Progenitor cell of endocrine pancreas (in vitro differentiated cells): ENCODE measurements at regions not wholly inside any gene's neighbourhood (a gene's known extent, or its start where the extent isn't known, plus 50 kb on each side); places are given as distances from the start of the nearest gene placed in this dataset.
"Not testable (repeated sequence)": the region's sequence is repeated elsewhere in the genome, so short reads cannot be mapped to it uniquely, and the experiment has no call there.

Experiments used
- DNase-seq: peaks from one replicate; pipeline ENCODE4 v3.0.0; 2021; ENCODE audit warnings: low spot score; ENCODE audit not compliant: unreplicated experiment
- H3K27ac Mint-ChIP-seq: 2 replicates; pipeline ENCODE4 v1.8.0; 2021; ENCODE audit warnings: mild to moderate bottlenecking, moderate library complexity, mixed read lengths
- H3K27me3 Mint-ChIP-seq: 2 replicates; pipeline ENCODE4 v1.8.0; 2021; ENCODE audit warnings: mixed read lengths
- H3K36me3 Mint-ChIP-seq: 2 replicates; pipeline ENCODE4 v1.8.0; 2022; ENCODE audit warnings: mixed read lengths; ENCODE audit not compliant: insufficient read depth
- H3K4me1 Mint-ChIP-seq: 2 replicates; pipeline ENCODE4 v1.8.0; 2021; ENCODE audit warnings: low read depth, mixed read lengths
- H3K4me3 Mint-ChIP-seq: 2 replicates; pipeline ENCODE4 v1.8.0; 2021; ENCODE audit warnings: low read depth, mild to moderate bottlenecking, moderate library complexity, mixed read lengths
- H3K9me3 Mint-ChIP-seq: 2 replicates; pipeline ENCODE4 v1.8.0; 2021; ENCODE audit warnings: low read depth, mixed read lengths
- TF ChIP-seq, protein P1 (sequence below): fragments of 200-600 bp; sonication (generic); IDR thresholded peaks from one replicate; pipeline ENCODE4 v1.5.0; 2021; ENCODE audit warnings: antibody characterized with exemption, mild to moderate bottlenecking; ENCODE audit not compliant: unreplicated experiment

DNA sequence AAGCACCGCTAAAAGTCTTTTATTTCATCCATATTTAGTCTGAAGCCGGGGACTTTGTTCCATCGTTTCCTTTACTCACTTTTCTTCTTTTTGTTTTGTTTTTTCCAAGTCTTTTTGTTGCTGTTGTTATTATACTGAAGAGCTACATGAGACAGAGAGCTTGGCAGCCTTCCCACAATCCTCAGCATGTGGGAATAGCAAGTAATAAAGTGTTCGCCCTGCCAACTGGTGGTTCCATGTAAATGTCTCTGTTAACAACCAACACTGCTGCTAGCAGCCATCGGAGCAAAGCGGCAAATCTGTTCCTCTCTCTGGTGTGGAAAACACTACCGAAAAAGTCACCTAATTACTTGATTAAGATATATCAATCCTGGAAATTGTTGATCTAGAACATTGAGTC, 437.8 kb upstream of the ID4 start:
- TF ChIP-seq, protein P1, sequence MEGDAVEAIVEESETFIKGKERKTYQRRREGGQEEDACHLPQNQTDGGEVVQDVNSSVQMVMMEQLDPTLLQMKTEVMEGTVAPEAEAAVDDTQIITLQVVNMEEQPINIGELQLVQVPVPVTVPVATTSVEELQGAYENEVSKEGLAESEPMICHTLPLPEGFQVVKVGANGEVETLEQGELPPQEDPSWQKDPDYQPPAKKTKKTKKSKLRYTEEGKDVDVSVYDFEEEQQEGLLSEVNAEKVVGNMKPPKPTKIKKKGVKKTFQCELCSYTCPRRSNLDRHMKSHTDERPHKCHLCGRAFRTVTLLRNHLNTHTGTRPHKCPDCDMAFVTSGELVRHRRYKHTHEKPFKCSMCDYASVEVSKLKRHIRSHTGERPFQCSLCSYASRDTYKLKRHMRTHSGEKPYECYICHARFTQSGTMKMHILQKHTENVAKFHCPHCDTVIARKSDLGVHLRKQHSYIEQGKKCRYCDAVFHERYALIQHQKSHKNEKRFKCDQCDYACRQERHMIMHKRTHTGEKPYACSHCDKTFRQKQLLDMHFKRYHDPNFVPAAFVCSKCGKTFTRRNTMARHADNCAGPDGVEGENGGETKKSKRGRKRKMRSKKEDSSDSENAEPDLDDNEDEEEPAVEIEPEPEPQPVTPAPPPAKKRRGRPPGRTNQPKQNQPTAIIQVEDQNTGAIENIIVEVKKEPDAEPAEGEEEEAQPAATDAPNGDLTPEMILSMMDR = no peak
- H3K27me3 Mint-ChIP-seq = no peaks in the 10 kb centered on the region
- H3K9me3 Mint-ChIP-seq = peaks cover 10% of the 10 kb centered on the region

DNA sequence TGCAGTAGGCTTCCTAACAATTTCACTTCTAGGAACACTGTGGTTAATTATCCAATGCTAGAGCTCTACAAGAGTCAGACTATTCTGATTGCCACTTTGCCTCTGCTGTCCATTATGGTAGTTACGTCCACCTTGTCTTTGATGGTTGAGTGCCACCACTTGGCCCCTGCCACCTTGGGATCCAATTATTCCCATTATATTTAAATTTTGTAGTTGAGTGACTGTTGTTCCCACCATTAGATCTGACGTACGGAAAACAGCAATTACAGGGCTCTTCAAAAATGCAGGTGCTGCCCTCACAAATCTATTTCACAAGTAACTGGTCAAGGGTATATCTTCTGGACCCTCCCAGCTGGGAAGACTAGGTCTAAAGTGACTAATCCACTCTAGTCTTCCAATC, 432.3 kb upstream of the ID4 start:
- peaks cover 11% of the 10 kb centered on the region for H3K36me3 Mint-ChIP-seq
- not testable (repeated sequence) for H3K4me1 Mint-ChIP-seq, H3K27ac Mint-ChIP-seq, H3K27me3 Mint-ChIP-seq, DNase-seq, H3K4me3 Mint-ChIP-seq
- peaks cover 43% of the 10 kb centered on the region for H3K9me3 Mint-ChIP-seq

More for the DNA sequence above, 437.8 kb upstream of the ID4 start:
- DNase-seq = no peak
- no peak overlapping the region for H3K4me3 Mint-ChIP-seq
- no peak overlapping the region for H3K27ac Mint-ChIP-seq
- no peaks in the 10 kb centered on the region for H3K4me1 Mint-ChIP-seq
- no peaks in the 10 kb centered on the region for H3K36me3 Mint-ChIP-seq

DNA sequence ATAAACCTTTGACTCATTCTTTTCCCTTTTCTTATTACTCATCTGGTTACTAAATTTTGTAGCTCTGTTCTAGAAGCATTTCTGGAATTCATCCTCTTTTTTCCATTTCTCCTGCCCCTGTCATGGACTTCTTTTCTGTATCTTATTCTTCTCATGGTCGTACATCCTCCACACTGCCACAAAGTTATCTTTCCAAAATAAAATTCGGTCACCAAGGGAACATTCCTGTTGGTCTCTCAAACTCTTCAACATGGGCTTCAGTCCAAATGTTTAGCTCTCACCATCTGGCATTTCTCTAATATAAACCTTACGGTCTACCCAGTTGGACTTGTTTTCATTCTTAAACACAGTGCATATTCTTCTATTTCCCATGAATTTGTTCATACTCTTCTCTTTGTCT, 428.8 kb upstream of the ID4 start:
- TF ChIP-seq, protein P1 = no peak
- Mint-ChIP-seq H3K36me3 (peaks cover 11% of the 10 kb centered on the region), H3K27me3 (no peaks in the 10 kb centered on the region), H3K9me3 (peaks cover 38% of the 10 kb centered on the region), H3K27ac (no peak overlapping the region), H3K4me3 (no peak overlapping the region), H3K4me1 (no peaks in the 10 kb centered on the region)
- DNase-seq = no peak

DNA sequence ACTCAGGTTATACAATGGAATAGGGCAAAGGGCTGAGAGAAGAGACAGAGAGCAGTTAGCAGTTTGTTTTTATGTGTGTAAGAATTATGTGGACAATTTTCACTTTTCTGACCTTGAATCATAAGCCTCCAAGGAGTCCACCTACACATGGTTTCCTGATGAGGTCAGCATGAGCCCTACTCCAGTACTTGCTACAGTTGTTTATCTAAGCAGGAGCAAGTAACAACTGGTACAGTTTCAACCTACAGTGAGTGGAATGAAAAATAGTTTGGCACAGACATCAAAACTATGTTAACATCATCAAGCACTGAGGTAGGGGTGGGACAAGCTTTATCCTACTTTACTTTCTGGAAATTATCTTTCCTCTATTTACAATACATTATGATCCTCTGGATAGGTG, 426.7 kb upstream of the ID4 start:
- H3K4me1 Mint-ChIP-seq = no peaks in the 10 kb centered on the region

GRCh38 chr6:19413323-19413722, 423.8 kb upstream of the ID4 start:
- TF ChIP-seq, protein P1 = no peak
- Mint-ChIP-seq H3K4me1 (no peaks in the 10 kb centered on the region), H3K36me3 (peaks cover 1% of the 10 kb centered on the region), H3K27ac (no peak overlapping the region), H3K27me3 (no peaks in the 10 kb centered on the region), H3K4me3 (no peak overlapping the region), H3K9me3 (peaks cover 10% of the 10 kb centered on the region)
- DNase-seq = no peak

More for the DNA sequence above, 426.7 kb upstream of the ID4 start:
- TF ChIP-seq, protein P1 = no peak
- Mint-ChIP-seq H3K27ac (no peak overlapping the region), H3K27me3 (no peaks in the 10 kb centered on the region), H3K9me3 (peaks cover 24% of the 10 kb centered on the region), H3K4me3 (no peak overlapping the region), H3K36me3 (peaks cover 6% of the 10 kb centered on the region)
- no peak for DNase-seq

DNA sequence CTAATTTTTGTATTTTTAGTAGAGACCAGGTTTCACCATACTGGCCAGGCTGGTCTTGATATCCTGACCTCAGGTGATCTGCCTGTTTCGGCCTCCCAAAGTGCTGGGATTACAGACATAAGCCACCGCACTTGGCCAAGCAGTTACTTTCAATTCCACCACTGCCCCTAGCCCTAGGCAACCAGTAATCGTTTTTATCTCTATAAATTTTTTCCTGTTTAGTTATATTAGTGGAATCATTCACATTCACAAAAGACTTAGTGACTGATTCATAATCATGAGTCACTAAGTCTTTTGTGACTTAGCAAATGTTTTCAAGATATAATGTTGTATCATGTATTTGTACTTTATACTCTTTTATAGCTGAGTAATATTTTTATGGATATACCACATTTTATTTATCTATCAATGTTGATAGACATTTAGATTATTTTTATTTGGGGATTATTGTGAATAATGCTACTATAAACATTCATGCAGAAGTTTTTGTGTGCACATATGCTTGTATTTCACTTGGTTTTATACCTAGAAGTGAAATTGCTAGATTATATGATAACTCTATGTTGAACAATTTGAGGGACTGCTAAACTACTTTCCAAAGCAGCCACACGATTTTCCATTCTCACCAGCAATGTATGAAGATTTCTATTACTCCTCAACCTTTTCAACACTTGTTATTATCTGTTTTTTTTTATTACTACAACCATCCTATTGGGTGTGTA, 421.4 kb upstream of the ID4 start:
- Mint-ChIP-seq H3K4me3 (no peak overlapping the region), H3K27ac (no peak overlapping the region), H3K27me3 (no peaks in the 10 kb centered on the region), H3K36me3 (peaks cover 1% of the 10 kb centered on the region), H3K4me1 (no peaks in the 10 kb centered on the region), H3K9me3 (peaks cover 6% of the 10 kb centered on the region)
- TF ChIP-seq, protein P1 = no peak
- no peak for DNase-seq
